HCT116 (cell line): ENCODE measurements at regions not wholly inside any gene's neighbourhood (a gene's known extent, or its start where the extent isn't known, plus 50 kb on each side); places are given as distances from the start of the nearest gene placed in this dataset.

ENCODE experiments used
- ATAC-seq: fragments of 200-7000 bp; cut with Tn5 transposase; 2 replicates; pipeline ENCODE4 v1.9.1; 2020; ENCODE audit warnings: mild to moderate bottlenecking, moderate library complexity
- BruUV-seq: library from RNA; stranded (reverse); fragments of 400-500 nt; replicated peaks from 2 replicates; lab custom pipeline; 2021; lab: Mats Ljungman, UMichigan
- CTCF ChIA-PET: fragments of 300-600 bp; sonication (Branson Sonifier 250); formaldehyde crosslinking; loops from one replicate; lab custom pipeline; 2021; ENCODE audit warnings: antibody characterized with exemption; lab: Charles Lee
- POLR2A ChIA-PET: fragments of 300-600, 350-600 bp; sonication (Branson Sonifier 250); formaldehyde crosslinking; loops from one replicate; lab custom pipeline; 2021; ENCODE audit warnings: antibody characterized with exemption; lab: Charles Lee
- RAD21 ChIA-PET, 2 experiments: fragments of 300-600 bp; sonication (Branson Sonifier 250); formaldehyde crosslinking; loops; one replicate each; lab custom pipeline; 2023; ENCODE audit warnings: low total read pairs in 2 of 2; ENCODE audit not compliant: uncharacterized antibody in 2 of 2, unreplicated experiment in 2 of 2, low non-redundant PET in 1 of 2; lab: Charles Lee
- DNase-seq: peaks from one replicate; pipeline ENCODE4 v3.0.0-alpha.2; 2010; ENCODE audit warnings: low read depth, low spot score
- H2AFZ ChIP-seq: fragments of 200-600 bp; shearing (Covaris generic), sonication (generic); 2 replicates; pipeline ENCODE4 v1.6.1; 2017; ENCODE audit warnings: low read depth, mixed run types, mixed read lengths, antibody characterized with exemption, low read length; ENCODE audit not compliant: poor library complexity, severe bottlenecking
- H3K27ac ChIP-seq: 2 replicates; pipeline ENCODE4 v1.5.1; 2012; ENCODE audit warnings: low read depth, low read length
- H3K27me3 ChIP-seq: fragments of 200-600 bp; sonication (generic); 2 replicates; pipeline ENCODE4 v1.6.1; 2016; ENCODE audit warnings: mixed run types, low read length, mixed read lengths; ENCODE audit not compliant: insufficient read depth
- H3K36me3 ChIP-seq, 2 experiments: fragments of 200-500 bp in 1 of 2; fragments of 200-600 bp in 1 of 2; sonication (Bioruptor generic) in 1 of 2; sonication (generic) in 1 of 2; 2 replicates each; pipeline versions ENCODE4 v1.5.1 to v1.6.1; 2014 to 2016; ENCODE audit warnings: low read length in 2 of 2, inconsistent platforms in 1 of 2, mixed read lengths in 1 of 2, mixed run types in 1 of 2; ENCODE audit not compliant: insufficient read depth in 2 of 2, control insufficient read depth in 1 of 2
- H3K4me1 ChIP-seq, 2 experiments: fragments of 200-600 bp in 1 of 2; sonication (generic) in 1 of 2; 2 replicates each; pipeline versions ENCODE4 v1.5.1 to v1.6.1; 2012 to 2017; ENCODE audit warnings: low read length in 2 of 2, inconsistent platforms in 1 of 2, mild to moderate bottlenecking in 1 of 2, mixed read lengths in 1 of 2, mixed run types in 1 of 2, moderate library complexity in 1 of 2; ENCODE audit not compliant: insufficient read depth in 2 of 2, control insufficient read depth in 1 of 2
- H3K4me2 ChIP-seq: fragments of 200-600 bp; sonication (generic); 2 replicates; pipeline ENCODE4 v1.6.1; 2017; ENCODE audit warnings: mixed run types, low read length, mixed read lengths
- H3K4me3 ChIP-seq, 2 experiments: fragments of 200-600 bp in 1 of 2; sonication (generic) in 1 of 2; replicated peaks in 1 of 2; 2 replicates each; pipeline ENCODE4 v1.5.1; 2011 to 2016; ENCODE audit warnings: low read length in 2 of 2, control low read depth in 1 of 2, low read depth in 1 of 2, mild to moderate bottlenecking in 1 of 2, mixed read lengths in 1 of 2, mixed run types in 1 of 2
- H3K79me2 ChIP-seq: fragments of 200-600 bp; sonication (generic); 2 replicates; pipeline ENCODE4 v1.6.1; 2017; ENCODE audit warnings: mild to moderate bottlenecking, mixed run types, low read length, moderate library complexity, mixed read lengths; ENCODE audit not compliant: insufficient read depth
- H3K9ac ChIP-seq: fragments of 200-600 bp; sonication (generic); 2 replicates; pipeline ENCODE4 v1.6.1; 2016; ENCODE audit warnings: low read length, mixed read lengths
- H3K9me2 ChIP-seq: fragments of 200-600 bp; sonication (generic), shearing (Covaris generic); 2 replicates; pipeline ENCODE4 v1.6.1; 2017; ENCODE audit warnings: mixed run types, mild to moderate bottlenecking, moderate library complexity; ENCODE audit not compliant: insufficient read depth
- H3K9me3 ChIP-seq, 2 experiments: fragments of 200-500 bp in 1 of 2; fragments of 200-600 bp in 1 of 2; sonication (Bioruptor generic) in 1 of 2; sonication (generic) in 1 of 2; 2 replicates each; pipeline ENCODE4 v1.6.1; 2014 to 2017; ENCODE audit warnings: low read length in 2 of 2, mixed read lengths in 2 of 2, inconsistent platforms in 1 of 2, low read depth in 1 of 2, mild to moderate bottlenecking in 1 of 2, mixed run types in 1 of 2, moderate library complexity in 1 of 2; ENCODE audit not compliant: control insufficient read depth in 1 of 2, insufficient read depth in 1 of 2
- H4K20me1 ChIP-seq: fragments of 200-600 bp; sonication (generic), shearing (Covaris generic); 2 replicates; pipeline ENCODE4 v1.6.1; 2017; ENCODE audit warnings: mixed run types, mild to moderate bottlenecking, moderate library complexity; ENCODE audit not compliant: insufficient read depth
- CBX3 ChIP-seq: IDR thresholded peaks from 2 replicates; pipeline ENCODE4 v1.6.1; 2012; ENCODE audit warnings: low read depth
- ELF1 ChIP-seq: IDR thresholded peaks from 2 replicates; pipeline ENCODE4 v1.6.1; 2012; ENCODE audit warnings: low read depth, borderline replicate concordance
- EZH2phosphoT487 ChIP-seq: fragments of 200-600 bp; IDR thresholded peaks from 2 replicates; pipeline ENCODE4 v1.6.1; 2018; ENCODE audit warnings: antibody characterized with exemption, borderline replicate concordance
- JUND ChIP-seq: IDR thresholded peaks from 2 replicates; pipeline ENCODE4 v1.6.1; 2012
- POLR2A ChIP-seq: IDR thresholded peaks from 2 replicates; pipeline ENCODE4 v1.7.0; 2011; ENCODE audit warnings: borderline replicate concordance; ENCODE audit not compliant: insufficient read depth, insufficient read length; ENCODE audit errors: extremely low read depth
- POLR2AphosphoS5 ChIP-seq: IDR thresholded peaks from 2 replicates; pipeline ENCODE4 v1.6.1; 2011; ENCODE audit warnings: mild to moderate bottlenecking, low read depth, low read length, moderate library complexity
- SRF ChIP-seq: IDR thresholded peaks from 2 replicates; pipeline ENCODE4 v1.6.1; 2012; ENCODE audit warnings: low read depth
- TCF7L2 ChIP-seq: IDR thresholded peaks from 2 replicates; pipeline ENCODE4 v1.7.0; 2011; ENCODE audit warnings: borderline replicate concordance, inconsistent platforms; ENCODE audit not compliant: insufficient read depth, insufficient read length; ENCODE audit errors: extremely low read depth
- intact Hi-C: fragments of 100-400 bp; cut with micrococcal nuclease; formaldehyde crosslinking; loops from 2 replicates; pipeline ENCODE4 v1.10.0; 2022
- TF ChIP-seq, protein P1 (sequence below): IDR thresholded peaks from 2 replicates; pipeline ENCODE4 v1.6.1; 2012
- TF ChIP-seq, protein P2 (sequence below): IDR thresholded peaks from 2 replicates; pipeline ENCODE4 v1.6.1; 2012
- TF ChIP-seq, protein P3 (sequence below): IDR thresholded peaks from 2 replicates; pipeline ENCODE4 v1.6.1; 2012; ENCODE audit warnings: low read depth
- TF ChIP-seq, protein P4 (sequence below): IDR thresholded peaks from 2 replicates; pipeline ENCODE4 v1.6.1; 2011; ENCODE audit warnings: mild to moderate bottlenecking, low read length, moderate library complexity; ENCODE audit not compliant: insufficient replicate concordance; ENCODE audit errors: extremely low read depth

DNA sequence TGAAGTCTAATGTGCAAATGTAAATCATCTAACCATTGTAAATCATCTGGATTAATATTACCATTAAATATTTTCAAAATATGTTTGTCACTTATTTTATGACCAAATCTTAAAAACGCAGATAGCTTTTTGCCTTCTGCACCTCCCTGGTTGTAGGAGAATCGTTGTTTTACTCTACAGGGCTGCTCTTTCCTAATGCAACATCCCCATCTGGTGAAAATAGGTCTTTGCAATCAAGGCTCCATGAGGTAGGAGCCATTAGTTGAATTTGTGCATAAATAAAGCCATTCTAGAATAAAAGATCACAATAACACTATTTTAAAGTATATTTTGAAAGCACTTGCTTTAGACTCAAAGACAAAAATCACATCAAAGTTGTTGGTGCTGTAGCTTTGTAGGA is 535.6 kb upstream of the AGTR1 start:
- ChIA-PET CTCF (no interaction called here), POLR2A (no interaction called here), RAD21 (no interaction called here)
- Histone ChIP-seq H3K9ac (no peak overlapping the region), H3K4me2 (no peak overlapping the region), H3K4me1 (no peaks in the 10 kb centered on the region), H3K27ac (no peak overlapping the region), H4K20me1 (no peaks in the 10 kb centered on the region), H3K36me3 (no peaks in the 10 kb centered on the region), H3K79me2 (no peaks in the 10 kb centered on the region), H2AFZ (no peak overlapping the region), H3K9me3 (no peaks in the 10 kb centered on the region), H3K4me3 (no peak overlapping the region), H3K9me2 (no peaks in the 10 kb centered on the region), H3K27me3 (no peaks in the 10 kb centered on the region)
- DNase-seq, result no peak
- TF ChIP-seq CBX3 (no peak), EZH2phosphoT487 (no peak), POLR2A (no peak), TCF7L2 (no peak), SRF (no peak), JUND (no peak), ELF1 (no peak), POLR2AphosphoS5 (no peak)
- TF ChIP-seq, protein P1, sequence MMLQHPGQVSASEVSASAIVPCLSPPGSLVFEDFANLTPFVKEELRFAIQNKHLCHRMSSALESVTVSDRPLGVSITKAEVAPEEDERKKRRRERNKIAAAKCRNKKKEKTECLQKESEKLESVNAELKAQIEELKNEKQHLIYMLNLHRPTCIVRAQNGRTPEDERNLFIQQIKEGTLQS, result no peak
- TF ChIP-seq, protein P2, sequence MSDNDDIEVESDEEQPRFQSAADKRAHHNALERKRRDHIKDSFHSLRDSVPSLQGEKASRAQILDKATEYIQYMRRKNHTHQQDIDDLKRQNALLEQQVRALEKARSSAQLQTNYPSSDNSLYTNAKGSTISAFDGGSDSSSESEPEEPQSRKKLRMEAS, result no peak
- TF ChIP-seq, protein P3, sequence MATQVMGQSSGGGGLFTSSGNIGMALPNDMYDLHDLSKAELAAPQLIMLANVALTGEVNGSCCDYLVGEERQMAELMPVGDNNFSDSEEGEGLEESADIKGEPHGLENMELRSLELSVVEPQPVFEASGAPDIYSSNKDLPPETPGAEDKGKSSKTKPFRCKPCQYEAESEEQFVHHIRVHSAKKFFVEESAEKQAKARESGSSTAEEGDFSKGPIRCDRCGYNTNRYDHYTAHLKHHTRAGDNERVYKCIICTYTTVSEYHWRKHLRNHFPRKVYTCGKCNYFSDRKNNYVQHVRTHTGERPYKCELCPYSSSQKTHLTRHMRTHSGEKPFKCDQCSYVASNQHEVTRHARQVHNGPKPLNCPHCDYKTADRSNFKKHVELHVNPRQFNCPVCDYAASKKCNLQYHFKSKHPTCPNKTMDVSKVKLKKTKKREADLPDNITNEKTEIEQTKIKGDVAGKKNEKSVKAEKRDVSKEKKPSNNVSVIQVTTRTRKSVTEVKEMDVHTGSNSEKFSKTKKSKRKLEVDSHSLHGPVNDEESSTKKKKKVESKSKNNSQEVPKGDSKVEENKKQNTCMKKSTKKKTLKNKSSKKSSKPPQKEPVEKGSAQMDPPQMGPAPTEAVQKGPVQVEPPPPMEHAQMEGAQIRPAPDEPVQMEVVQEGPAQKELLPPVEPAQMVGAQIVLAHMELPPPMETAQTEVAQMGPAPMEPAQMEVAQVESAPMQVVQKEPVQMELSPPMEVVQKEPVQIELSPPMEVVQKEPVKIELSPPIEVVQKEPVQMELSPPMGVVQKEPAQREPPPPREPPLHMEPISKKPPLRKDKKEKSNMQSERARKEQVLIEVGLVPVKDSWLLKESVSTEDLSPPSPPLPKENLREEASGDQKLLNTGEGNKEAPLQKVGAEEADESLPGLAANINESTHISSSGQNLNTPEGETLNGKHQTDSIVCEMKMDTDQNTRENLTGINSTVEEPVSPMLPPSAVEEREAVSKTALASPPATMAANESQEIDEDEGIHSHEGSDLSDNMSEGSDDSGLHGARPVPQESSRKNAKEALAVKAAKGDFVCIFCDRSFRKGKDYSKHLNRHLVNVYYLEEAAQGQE, result no peak
- TF ChIP-seq, protein P4, sequence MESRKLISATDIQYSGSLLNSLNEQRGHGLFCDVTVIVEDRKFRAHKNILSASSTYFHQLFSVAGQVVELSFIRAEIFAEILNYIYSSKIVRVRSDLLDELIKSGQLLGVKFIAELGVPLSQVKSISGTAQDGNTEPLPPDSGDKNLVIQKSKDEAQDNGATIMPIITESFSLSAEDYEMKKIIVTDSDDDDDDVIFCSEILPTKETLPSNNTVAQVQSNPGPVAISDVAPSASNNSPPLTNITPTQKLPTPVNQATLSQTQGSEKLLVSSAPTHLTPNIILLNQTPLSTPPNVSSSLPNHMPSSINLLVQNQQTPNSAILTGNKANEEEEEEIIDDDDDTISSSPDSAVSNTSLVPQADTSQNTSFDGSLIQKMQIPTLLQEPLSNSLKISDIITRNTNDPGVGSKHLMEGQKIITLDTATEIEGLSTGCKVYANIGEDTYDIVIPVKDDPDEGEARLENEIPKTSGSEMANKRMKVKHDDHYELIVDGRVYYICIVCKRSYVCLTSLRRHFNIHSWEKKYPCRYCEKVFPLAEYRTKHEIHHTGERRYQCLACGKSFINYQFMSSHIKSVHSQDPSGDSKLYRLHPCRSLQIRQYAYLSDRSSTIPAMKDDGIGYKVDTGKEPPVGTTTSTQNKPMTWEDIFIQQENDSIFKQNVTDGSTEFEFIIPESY, result no peak
- BruUV-seq, result no TSS peak
- intact Hi-C loops, result no loop called here
- ATAC-seq, result no peak
